Sigmoid colon (tissue), 6 donors: ENCODE measurements at regions not wholly inside any gene's neighbourhood (a gene's known extent, or its start where the extent isn't known, plus 50 kb on each side); places are given as distances from the start of the nearest gene placed in this dataset.

ENCODE experiments used
- DNase-seq: peaks from one replicate; pipeline ENCODE4 v3.0.0-alpha.2; 2019
- H3K27ac ChIP-seq, 4 donors: fragments of 200-600 bp; sonication (generic); one replicate each; pipeline ENCODE4 v1.5.1; 2016 to 2019; ENCODE audit warnings: mild to moderate bottlenecking in 1 of 4
- H3K27me3 ChIP-seq, 3 donors: fragments of 200-600 bp; sonication (generic); one replicate each; pipeline ENCODE4 v1.5.1; 2019; ENCODE audit warnings: mild to moderate bottlenecking in 1 of 3
- H3K36me3 ChIP-seq, 4 donors: fragments of 200-600 bp; sonication (generic); one replicate each; pipeline ENCODE4 v1.5.1; 2016 to 2019
- H3K4me1 ChIP-seq, 4 donors: fragments of 200-600 bp; sonication (generic); one replicate each; pipeline ENCODE4 v1.5.1; 2017 to 2019
- H3K4me3 ChIP-seq, 4 donors: fragments of 200-600 bp; sonication (generic); one replicate each; pipeline ENCODE4 v1.5.1; 2017 to 2019; ENCODE audit warnings: mild to moderate bottlenecking in 2 of 4, moderate library complexity in 1 of 4
- H3K9me3 ChIP-seq, 4 donors: fragments of 200-600 bp in 3 of 4; sonication (generic) in 3 of 4; one replicate each; pipeline versions ENCODE4 v1.5.1 to v1.6.1; 2013 to 2019
- EP300 ChIP-seq, 4 donors: sonication (generic); formaldehyde crosslinking; IDR thresholded peaks; one replicate each; pipeline ENCODE4 v1.6.1; 2017; ENCODE audit warnings: antibody characterized with exemption in 4 of 4
- POLR2A ChIP-seq, 2 donors: fragments of 450-650 bp; IDR thresholded peaks; one replicate each; pipeline ENCODE4 v1.6.1; 2016; ENCODE audit warnings: antibody characterized with exemption in 2 of 2, mild to moderate bottlenecking in 2 of 2, moderate library complexity in 2 of 2
- POLR2AphosphoS5 ChIP-seq, 4 donors: sonication (generic); formaldehyde crosslinking; IDR thresholded peaks; one replicate each; pipeline ENCODE4 v1.6.1; 2017; ENCODE audit warnings: antibody characterized with exemption in 4 of 4
- WGBS, 2 donors: extraction: QIAGEN DNeasy Blood & Tissue Kit; methylation state at CpG; one replicate each; pipeline ENCODE4 v1.1.7; 2013; 5-methylcytosine and 5-hydroxymethylcytosine counted together
- intact Hi-C: fragments of 100-400 bp; cut with DNase I; formaldehyde crosslinking; loops from one replicate; pipeline ENCODE4 v1.15.1; 2023
- TF ChIP-seq, protein P1 (sequence below), 4 experiments: fragments of 450-650 bp in 3 of 4; fragments of 200-600 bp in 1 of 4; IDR thresholded peaks; one replicate each; pipeline ENCODE4 v1.5.1; 2016 to 2019; ENCODE audit warnings: antibody characterized with exemption in 4 of 4, mild to moderate bottlenecking in 3 of 4, moderate library complexity in 2 of 4
- donor health status: healthy with polysubstance abuse.
- donor health status: healthy.

DNA sequence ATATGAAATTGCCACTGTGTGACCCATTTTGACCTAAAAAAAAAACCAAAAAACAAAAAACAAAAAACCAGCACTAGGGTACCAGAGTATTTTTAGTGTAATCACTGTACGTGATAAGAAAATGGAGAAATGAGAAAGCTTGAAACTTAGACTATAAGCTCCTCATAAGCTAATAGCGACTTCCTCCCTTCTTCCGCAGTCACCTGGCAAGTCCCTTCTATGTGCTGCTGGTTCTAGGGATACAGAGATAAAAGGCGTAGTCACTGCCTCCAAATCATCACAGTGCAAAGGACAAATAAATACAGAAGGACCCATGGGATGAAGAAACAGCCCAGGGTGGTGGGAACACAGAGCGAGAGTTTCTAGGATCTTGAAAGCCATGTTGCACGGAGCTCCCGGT lies 190.3 kb downstream of the TM9SF2 start:
- WGBS, 2 donors = 87 to 91% methylated on average over 7 of the region's 7 CpGs
- Histone ChIP-seq H3K4me3 (no peak overlapping the region), H3K36me3 (no peaks in the 10 kb centered on the region), H3K27ac (no peak overlapping the region), H3K27me3 (no peaks in the 10 kb centered on the region), H3K4me1 (peaks cover 0 to 2% (median 0%) of the 10 kb centered on the region in 4 donors), H3K9me3 (no peaks in the 10 kb centered on the region)
- intact Hi-C loops = no loop called here
- no peak for DNase-seq
- TF ChIP-seq, protein P1, sequence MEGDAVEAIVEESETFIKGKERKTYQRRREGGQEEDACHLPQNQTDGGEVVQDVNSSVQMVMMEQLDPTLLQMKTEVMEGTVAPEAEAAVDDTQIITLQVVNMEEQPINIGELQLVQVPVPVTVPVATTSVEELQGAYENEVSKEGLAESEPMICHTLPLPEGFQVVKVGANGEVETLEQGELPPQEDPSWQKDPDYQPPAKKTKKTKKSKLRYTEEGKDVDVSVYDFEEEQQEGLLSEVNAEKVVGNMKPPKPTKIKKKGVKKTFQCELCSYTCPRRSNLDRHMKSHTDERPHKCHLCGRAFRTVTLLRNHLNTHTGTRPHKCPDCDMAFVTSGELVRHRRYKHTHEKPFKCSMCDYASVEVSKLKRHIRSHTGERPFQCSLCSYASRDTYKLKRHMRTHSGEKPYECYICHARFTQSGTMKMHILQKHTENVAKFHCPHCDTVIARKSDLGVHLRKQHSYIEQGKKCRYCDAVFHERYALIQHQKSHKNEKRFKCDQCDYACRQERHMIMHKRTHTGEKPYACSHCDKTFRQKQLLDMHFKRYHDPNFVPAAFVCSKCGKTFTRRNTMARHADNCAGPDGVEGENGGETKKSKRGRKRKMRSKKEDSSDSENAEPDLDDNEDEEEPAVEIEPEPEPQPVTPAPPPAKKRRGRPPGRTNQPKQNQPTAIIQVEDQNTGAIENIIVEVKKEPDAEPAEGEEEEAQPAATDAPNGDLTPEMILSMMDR (IDR thresholded peaks at IDR 0.05) = no peak
- no peak for TF ChIP-seq EP300 (IDR thresholded peaks at IDR 0.05)

DNA sequence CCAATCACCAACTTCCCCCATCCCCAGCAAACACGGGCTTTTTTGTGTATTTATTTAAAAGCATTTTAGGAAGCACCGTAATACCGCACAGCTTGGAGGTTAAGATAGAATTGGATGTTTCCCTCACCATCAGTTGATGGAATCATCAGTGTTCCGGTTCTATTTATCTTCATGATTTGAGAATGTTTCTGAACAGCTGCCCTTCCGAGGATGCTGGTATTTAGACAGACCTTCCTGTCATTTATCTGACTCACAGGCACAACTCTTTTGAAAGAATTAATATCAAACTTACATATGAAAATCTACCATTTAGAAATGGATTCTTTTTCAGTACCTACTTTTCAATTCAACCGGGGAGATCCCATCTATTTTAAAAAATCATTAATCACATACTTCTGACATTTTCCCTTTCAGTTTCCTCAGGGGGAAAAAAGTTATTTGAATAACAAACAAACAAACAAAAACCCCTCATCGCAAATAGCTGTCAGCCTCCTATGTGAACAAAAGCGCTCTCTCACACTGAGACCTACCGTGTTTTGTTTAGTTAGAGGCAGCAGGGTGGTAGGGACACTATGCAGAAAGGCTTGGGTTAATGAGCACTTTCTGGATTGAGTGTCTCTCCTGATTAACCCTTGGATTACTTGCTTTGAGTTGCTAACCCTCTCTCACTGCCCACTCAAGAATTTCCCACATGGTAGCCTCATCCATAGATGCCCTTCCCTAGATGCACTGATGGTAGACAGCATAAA lies 189.3 kb downstream of the TM9SF2 start:
- TF ChIP-seq, protein P1 (IDR thresholded peaks at IDR 0.05) = no peak
- TF ChIP-seq POLR2A (IDR thresholded peaks at IDR 0.05) (no peak), POLR2AphosphoS5 (IDR thresholded peaks at IDR 0.05) (no peak), EP300 (IDR thresholded peaks at IDR 0.05) (no peak)
- DNase-seq = no peak
- Histone ChIP-seq H3K4me3 (no peak overlapping the region), H3K36me3 (no peaks in the 10 kb centered on the region), H3K27ac (no peak overlapping the region), H3K27me3 (no peaks in the 10 kb centered on the region), H3K4me1 (peaks cover 0 to 9% (median 0%) of the 10 kb centered on the region in 4 donors), H3K9me3 (no peaks in the 10 kb centered on the region)
- intact Hi-C loops = no loop called here
- 81 to 94% methylated on average over 9 of the region's 9 CpGs for WGBS, 2 donors

DNA sequence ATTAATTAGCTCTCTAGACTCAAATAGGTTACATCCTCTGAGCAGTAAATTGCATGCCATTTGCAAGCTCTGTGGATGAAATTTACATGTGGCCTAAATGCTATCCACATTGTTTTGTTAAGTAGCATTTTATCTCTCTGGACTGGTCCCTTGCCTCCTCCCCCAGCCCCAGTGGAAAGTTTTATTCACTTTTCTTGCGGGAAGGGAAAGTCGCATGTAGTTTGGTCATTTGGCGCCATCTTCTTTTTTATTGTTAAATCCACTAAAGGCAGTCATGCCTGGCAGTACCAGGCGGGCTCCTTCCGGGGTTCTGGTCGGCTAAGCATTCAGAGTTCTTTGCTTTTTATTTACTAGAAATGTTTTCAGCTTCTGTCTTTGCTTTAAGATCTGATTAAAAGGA lies 188.7 kb downstream of the TM9SF2 start:
- intact Hi-C loops = no loop called here
- Histone ChIP-seq H3K4me1 (peaks cover 0 to 9% (median 0%) of the 10 kb centered on the region in 4 donors), H3K27ac (no peak overlapping the region), H3K9me3 (no peaks in the 10 kb centered on the region), H3K36me3 (no peaks in the 10 kb centered on the region), H3K27me3 (no peaks in the 10 kb centered on the region), H3K4me3 (no peak overlapping the region)
- no peak for DNase-seq
- 83 to 95% methylated on average over 6 of the region's 6 CpGs for WGBS, 2 donors
- TF ChIP-seq, protein P1 (IDR thresholded peaks at IDR 0.05) = no peak
- TF ChIP-seq POLR2A (IDR thresholded peaks at IDR 0.05) (no peak), POLR2AphosphoS5 (IDR thresholded peaks at IDR 0.05) (no peak), EP300 (IDR thresholded peaks at IDR 0.05) (no peak)

DNA sequence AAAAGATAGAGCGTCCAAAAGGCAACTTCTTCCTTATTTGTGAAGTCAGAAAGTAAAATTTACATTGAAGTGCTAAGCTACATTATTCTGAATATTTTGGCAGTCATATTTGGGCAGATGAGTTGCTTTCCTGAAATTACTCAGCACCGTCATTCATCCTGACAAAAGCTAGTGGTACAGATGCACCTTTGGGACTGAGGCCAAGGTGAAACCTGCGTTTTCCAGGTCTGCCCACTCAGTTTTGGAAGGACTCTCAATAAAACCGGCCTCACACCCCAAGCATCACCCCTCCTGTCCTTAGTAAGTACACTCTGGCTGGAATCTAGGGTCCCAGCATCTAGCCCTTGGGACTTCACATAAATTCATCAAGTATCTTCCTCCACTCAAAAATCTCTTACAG lies 187.5 kb downstream of the TM9SF2 start:
- Histone ChIP-seq H3K4me1 (peaks cover 0 to 9% (median 0%) of the 10 kb centered on the region in 4 donors), H3K27ac (no peak overlapping the region), H3K4me3 (no peak overlapping the region), H3K27me3 (no peaks in the 10 kb centered on the region), H3K9me3 (no peaks in the 10 kb centered on the region), H3K36me3 (no peaks in the 10 kb centered on the region)
- TF ChIP-seq, protein P1 (IDR thresholded peaks at IDR 0.05) = no peak
- TF ChIP-seq POLR2AphosphoS5 (IDR thresholded peaks at IDR 0.05) (no peak), POLR2A (IDR thresholded peaks at IDR 0.05) (no peak), EP300 (IDR thresholded peaks at IDR 0.05) (no peak)
- DNase-seq = no peak
- WGBS, 2 donors = 62 to 67% methylated on average over 4 of the region's 4 CpGs
- intact Hi-C loops = no loop called here
